HepG2 (cell line): ENCODE measurements at regions not wholly inside any gene's neighbourhood (a gene's known extent, or its start where the extent isn't known, plus 50 kb on each side); places are given as distances from the start of the nearest gene placed in this dataset.

Source experiments
- KLF13 ChIP-seq: sonication (generic); formaldehyde crosslinking; IDR thresholded peaks from 2 replicates; pipeline ENCODE4 v1.4.0; 2020; ENCODE audit warnings: mild to moderate bottlenecking, missing genetic modification reagents
- MXI1 ChIP-seq: IDR thresholded peaks from 3 replicates; pipeline ENCODE4 v1.6.1; 2012; ENCODE audit warnings: low read depth, low read length, inconsistent platforms, borderline replicate concordance
- NCOR1 ChIP-seq: fragments of 200-600 bp; sonication (generic); IDR thresholded peaks from 2 replicates; pipeline ENCODE4 v1.7.0; 2017; ENCODE audit warnings: antibody characterized with exemption, low read length, borderline replicate concordance
- NR2F1 ChIP-seq, 2 experiments: fragments of 450-650 bp in 1 of 2; formaldehyde crosslinking in 1 of 2; IDR thresholded peaks; 2 replicates each; pipeline versions ENCODE4 v1.5.0 to v1.6.1; 2016 to 2020; ENCODE audit warnings: mild to moderate bottlenecking in 1 of 2, missing compliant biosample characterization in 1 of 2, missing genetic modification reagents in 1 of 2, moderate library complexity in 1 of 2
- PHF8 ChIP-seq: sonication (generic); formaldehyde crosslinking; IDR thresholded peaks from 2 replicates; pipeline ENCODE4 v1.5.0; 2020; ENCODE audit warnings: missing genetic modification reagents
- POLR2A ChIP-seq, 2 experiments: IDR thresholded peaks; 2 replicates each; pipeline ENCODE4 v1.6.1; 2011; ENCODE audit warnings: low read depth in 2 of 2, low read length in 2 of 2, mild to moderate bottlenecking in 1 of 2, moderate library complexity in 1 of 2; ENCODE audit not compliant: insufficient read depth in 1 of 2
- POLR2AphosphoS2 ChIP-seq: IDR thresholded peaks from 2 replicates; pipeline ENCODE4 v1.6.1; 2011; ENCODE audit warnings: low read depth, low read length, improper control_type of control experiment
- SIN3B ChIP-seq: fragments of 150-350 bp; IDR thresholded peaks from 2 replicates; pipeline ENCODE4 v1.6.1; 2014; ENCODE audit warnings: low read length
- SRF ChIP-seq: IDR thresholded peaks from 2 replicates; pipeline ENCODE4 v1.6.1; 2011; ENCODE audit warnings: mild to moderate bottlenecking, low read depth, low read length, moderate library complexity
- TF ChIP-seq, protein P1 (sequence below): fragments of 450-650 bp; IDR thresholded peaks from 2 replicates; pipeline ENCODE4 v1.6.1; 2017; ENCODE audit warnings: mild to moderate bottlenecking
- TF ChIP-seq, protein P2 (sequence below): sonication (generic); formaldehyde crosslinking; conservative IDR thresholded peaks from 2 replicates; pipeline ENCODE4 v1.4.0; 2020; ENCODE audit warnings: missing genetic modification reagents
- TF ChIP-seq, protein P3 (sequence below): sonication (generic); formaldehyde crosslinking; IDR thresholded peaks from 2 replicates; pipeline ENCODE4 v1.4.0; 2020; ENCODE audit warnings: low read depth, missing genetic modification reagents

DNA sequence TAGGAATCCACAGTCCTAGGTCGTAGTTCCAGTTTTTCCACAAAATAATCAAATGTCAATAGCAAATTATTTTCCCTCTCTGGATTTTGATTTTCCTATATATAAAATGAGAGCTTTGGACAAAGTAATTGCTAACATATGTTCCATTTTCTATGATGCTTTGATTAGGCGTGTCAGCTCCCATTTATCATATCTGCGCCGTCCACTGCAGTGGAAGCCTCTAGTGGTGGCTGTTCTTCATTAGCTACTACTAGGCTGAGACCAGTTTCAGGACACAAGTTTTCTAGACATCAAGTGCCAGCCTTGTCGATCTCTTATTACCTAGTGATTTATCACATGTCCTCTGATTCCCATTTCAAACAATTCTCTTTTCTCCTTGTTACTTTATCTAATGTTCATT, 271.5 kb downstream of the TUSC7 start:
- TF ChIP-seq, protein P1, sequence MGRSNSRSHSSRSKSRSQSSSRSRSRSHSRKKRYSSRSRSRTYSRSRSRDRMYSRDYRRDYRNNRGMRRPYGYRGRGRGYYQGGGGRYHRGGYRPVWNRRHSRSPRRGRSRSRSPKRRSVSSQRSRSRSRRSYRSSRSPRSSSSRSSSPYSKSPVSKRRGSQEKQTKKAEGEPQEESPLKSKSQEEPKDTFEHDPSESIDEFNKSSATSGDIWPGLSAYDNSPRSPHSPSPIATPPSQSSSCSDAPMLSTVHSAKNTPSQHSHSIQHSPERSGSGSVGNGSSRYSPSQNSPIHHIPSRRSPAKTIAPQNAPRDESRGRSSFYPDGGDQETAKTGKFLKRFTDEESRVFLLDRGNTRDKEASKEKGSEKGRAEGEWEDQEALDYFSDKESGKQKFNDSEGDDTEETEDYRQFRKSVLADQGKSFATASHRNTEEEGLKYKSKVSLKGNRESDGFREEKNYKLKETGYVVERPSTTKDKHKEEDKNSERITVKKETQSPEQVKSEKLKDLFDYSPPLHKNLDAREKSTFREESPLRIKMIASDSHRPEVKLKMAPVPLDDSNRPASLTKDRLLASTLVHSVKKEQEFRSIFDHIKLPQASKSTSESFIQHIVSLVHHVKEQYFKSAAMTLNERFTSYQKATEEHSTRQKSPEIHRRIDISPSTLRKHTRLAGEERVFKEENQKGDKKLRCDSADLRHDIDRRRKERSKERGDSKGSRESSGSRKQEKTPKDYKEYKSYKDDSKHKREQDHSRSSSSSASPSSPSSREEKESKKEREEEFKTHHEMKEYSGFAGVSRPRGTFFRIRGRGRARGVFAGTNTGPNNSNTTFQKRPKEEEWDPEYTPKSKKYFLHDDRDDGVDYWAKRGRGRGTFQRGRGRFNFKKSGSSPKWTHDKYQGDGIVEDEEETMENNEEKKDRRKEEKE, result no peak
- TF ChIP-seq NR2F1 (CRISPR knock-in tag; IDR thresholded peaks at IDR 0.05) (no peak), MXI1 (no peak), SRF (no peak), NCOR1 (no peak), POLR2A (IDR thresholded peaks at IDR 0.05; ENCODE audit: insufficient read depth in 1 of 2, low read depth in 2 of 2, low read length in 2 of 2) (no peak), KLF13 (CRISPR knock-in tag) (no peak), PHF8 (CRISPR knock-in tag) (no peak), POLR2AphosphoS2 (no peak), SIN3B (no peak)
- TF ChIP-seq, protein P2, sequence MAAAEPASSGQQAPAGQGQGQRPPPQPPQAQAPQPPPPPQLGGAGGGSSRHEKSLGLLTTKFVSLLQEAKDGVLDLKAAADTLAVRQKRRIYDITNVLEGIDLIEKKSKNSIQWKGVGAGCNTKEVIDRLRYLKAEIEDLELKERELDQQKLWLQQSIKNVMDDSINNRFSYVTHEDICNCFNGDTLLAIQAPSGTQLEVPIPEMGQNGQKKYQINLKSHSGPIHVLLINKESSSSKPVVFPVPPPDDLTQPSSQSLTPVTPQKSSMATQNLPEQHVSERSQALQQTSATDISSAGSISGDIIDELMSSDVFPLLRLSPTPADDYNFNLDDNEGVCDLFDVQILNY (CRISPR knock-in tag), result no peak
- TF ChIP-seq, protein P3, sequence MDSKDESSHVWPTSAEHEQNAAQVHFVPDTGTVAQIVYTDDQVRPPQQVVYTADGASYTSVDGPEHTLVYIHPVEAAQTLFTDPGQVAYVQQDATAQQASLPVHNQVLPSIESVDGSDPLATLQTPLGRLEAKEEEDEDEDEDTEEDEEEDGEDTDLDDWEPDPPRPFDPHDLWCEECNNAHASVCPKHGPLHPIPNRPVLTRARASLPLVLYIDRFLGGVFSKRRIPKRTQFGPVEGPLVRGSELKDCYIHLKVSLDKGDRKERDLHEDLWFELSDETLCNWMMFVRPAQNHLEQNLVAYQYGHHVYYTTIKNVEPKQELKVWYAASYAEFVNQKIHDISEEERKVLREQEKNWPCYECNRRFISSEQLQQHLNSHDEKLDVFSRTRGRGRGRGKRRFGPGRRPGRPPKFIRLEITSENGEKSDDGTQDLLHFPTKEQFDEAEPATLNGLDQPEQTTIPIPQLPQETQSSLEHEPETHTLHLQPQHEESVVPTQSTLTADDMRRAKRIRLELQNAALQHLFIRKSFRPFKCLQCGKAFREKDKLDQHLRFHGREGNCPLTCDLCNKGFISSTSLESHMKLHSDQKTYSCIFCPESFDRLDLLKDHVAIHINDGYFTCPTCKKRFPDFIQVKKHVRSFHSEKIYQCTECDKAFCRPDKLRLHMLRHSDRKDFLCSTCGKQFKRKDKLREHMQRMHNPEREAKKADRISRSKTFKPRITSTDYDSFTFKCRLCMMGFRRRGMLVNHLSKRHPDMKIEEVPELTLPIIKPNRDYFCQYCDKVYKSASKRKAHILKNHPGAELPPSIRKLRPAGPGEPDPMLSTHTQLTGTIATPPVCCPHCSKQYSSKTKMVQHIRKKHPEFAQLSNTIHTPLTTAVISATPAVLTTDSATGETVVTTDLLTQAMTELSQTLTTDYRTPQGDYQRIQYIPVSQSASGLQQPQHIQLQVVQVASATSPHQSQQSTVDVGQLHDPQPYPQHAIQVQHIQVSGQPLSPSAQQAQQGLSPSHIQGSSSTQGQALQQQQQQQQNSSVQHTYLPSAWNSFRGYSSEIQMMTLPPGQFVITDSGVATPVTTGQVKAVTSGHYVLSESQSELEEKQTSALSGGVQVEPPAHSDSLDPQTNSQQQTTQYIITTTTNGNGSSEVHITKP (CRISPR knock-in tag), result no peak
